Panc1 (cell line): ENCODE measurements at regions not wholly inside any gene's neighbourhood (a gene's known extent, or its start where the extent isn't known, plus 50 kb on each side); places are given as distances from the start of the nearest gene placed in this dataset.

Experiments
- ATAC-seq: fragments of 200-7000 bp; cut with Tn5 transposase; 2 replicates; pipeline ENCODE4 v1.9.1; 2020; ENCODE audit warnings: mild to moderate bottlenecking, moderate library complexity
- BruUV-seq: library from RNA; stranded (reverse); fragments of 400-500 nt; replicated peaks from 2 replicates; lab custom pipeline; 2021; lab: Mats Ljungman, UMichigan
- CTCF ChIA-PET: fragments of 300-600 bp; sonication (Branson Sonifier 250); formaldehyde crosslinking; loops from one replicate; lab custom pipeline; 2022; ENCODE audit warnings: antibody characterized with exemption; lab: Charles Lee
- POLR2A ChIA-PET: fragments of 300-600 bp; sonication (Branson Sonifier 250); formaldehyde crosslinking; loops from one replicate; lab custom pipeline; 2022; ENCODE audit warnings: antibody characterized with exemption; lab: Charles Lee
- DNase-seq: peaks from one replicate; pipeline ENCODE4 v3.0.0-alpha.2; 2010; ENCODE audit warnings: low read depth, low spot score
- H3K27ac ChIP-seq: 2 replicates; pipeline ENCODE4 v1.5.1; 2011; ENCODE audit warnings: mild to moderate bottlenecking, low read length, inconsistent platforms
- H3K27me3 ChIP-seq: fragments of 200-500 bp; sonication (Bioruptor generic); 2 replicates; pipeline ENCODE4 v1.6.0; 2014; ENCODE audit warnings: low read length, inconsistent platforms; ENCODE audit not compliant: control insufficient read depth, insufficient read depth
- H3K36me3 ChIP-seq: fragments of 200-500 bp; sonication (Bioruptor generic); 2 replicates; pipeline ENCODE4 v1.5.1; 2014; ENCODE audit warnings: inconsistent platforms, mild to moderate bottlenecking, low read length, moderate library complexity; ENCODE audit not compliant: control insufficient read depth, insufficient read depth
- H3K4me1 ChIP-seq: 2 replicates; pipeline ENCODE4 v1.5.1; 2011; ENCODE audit warnings: inconsistent platforms, mild to moderate bottlenecking, low read length, moderate library complexity; ENCODE audit not compliant: control insufficient read depth, insufficient read depth
- H3K4me3 ChIP-seq, 2 experiments: 2 replicates each; pipeline ENCODE4 v1.5.1; 2011 to 2012; ENCODE audit warnings: low read depth in 2 of 2, low read length in 2 of 2, mild to moderate bottlenecking in 2 of 2, inconsistent platforms in 1 of 2, moderate library complexity in 1 of 2
- H3K9me3 ChIP-seq: fragments of 200-500 bp; sonication (Bioruptor generic); 2 replicates; pipeline ENCODE4 v1.5.1; 2014; ENCODE audit warnings: low read depth, mild to moderate bottlenecking, inconsistent platforms, low read length, moderate library complexity; ENCODE audit not compliant: control insufficient read depth, insufficient read depth
- POLR2AphosphoS5 ChIP-seq: IDR thresholded peaks from 2 replicates; pipeline ENCODE4 v1.6.1; 2012; ENCODE audit warnings: mild to moderate bottlenecking, low read depth, low read length, moderate library complexity
- SIN3A ChIP-seq: IDR thresholded peaks from 2 replicates; pipeline ENCODE4 v1.6.1; 2012; ENCODE audit warnings: low read depth, mild to moderate bottlenecking, low read length, moderate library complexity, borderline replicate concordance; ENCODE audit not compliant: insufficient read depth
- TCF7L2 ChIP-seq: IDR thresholded peaks from 2 replicates; pipeline ENCODE4 v1.6.1; 2011; ENCODE audit warnings: mild to moderate bottlenecking, low read depth, low read length, inconsistent platforms
- in situ Hi-C: cut with HindIII; loops from 2 replicates; pipeline ENCODE4 v1.10.0; 2016; ENCODE audit warnings: low sequenced_read_pairs, low pct_unique_long_range_greater_than_20kb
- intact Hi-C: fragments of 100-400 bp; cut with micrococcal nuclease; formaldehyde crosslinking; loops from one replicate; pipeline ENCODE4 v1.10.0; 2022; ENCODE audit not compliant: unreplicated experiment
- TF ChIP-seq, protein P1 (sequence below), 2 experiments: IDR thresholded peaks; 2 replicates each; pipeline ENCODE4 v1.6.1; 2011 to 2012; ENCODE audit warnings: low read depth in 2 of 2, control low read depth in 1 of 2, low read length in 1 of 2, mild to moderate bottlenecking in 1 of 2, moderate library complexity in 1 of 2; ENCODE audit not compliant: insufficient read depth in 1 of 2
- TF ChIP-seq, protein P2 (sequence below): fragments of 450-650 bp; IDR thresholded peaks from 2 replicates; pipeline ENCODE4 v1.5.1; 2017; ENCODE audit warnings: mild to moderate bottlenecking

DNA sequence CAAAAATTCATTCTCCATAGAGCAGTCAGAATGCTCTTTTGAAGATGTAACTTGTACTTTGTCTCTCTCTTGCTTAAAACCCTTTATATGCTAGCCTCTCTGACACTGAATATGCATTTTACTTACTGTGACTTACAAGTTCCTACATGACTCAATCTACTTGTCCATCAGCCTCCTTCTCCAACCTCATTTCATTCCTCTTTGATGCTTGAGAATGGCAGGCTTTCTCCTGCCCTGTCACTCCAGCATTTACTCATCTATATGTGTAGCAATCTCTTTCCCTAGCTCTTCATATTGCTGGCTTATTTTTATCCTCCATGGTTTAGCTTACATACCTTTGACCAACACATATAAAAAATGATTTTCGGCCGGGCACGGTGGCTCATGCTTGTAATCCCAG, 561.9 kb downstream of the CCER1 start:
- ATAC-seq (no peak), DNase-seq (no peak)
- H3K36me3 ChIP-seq: no peaks in the 10 kb centered on the region
- in situ Hi-C loops: no loop called here
- TF ChIP-seq TCF7L2 (no peak), POLR2AphosphoS5 (no peak), SIN3A (no peak)
- TF ChIP-seq, protein P1, sequence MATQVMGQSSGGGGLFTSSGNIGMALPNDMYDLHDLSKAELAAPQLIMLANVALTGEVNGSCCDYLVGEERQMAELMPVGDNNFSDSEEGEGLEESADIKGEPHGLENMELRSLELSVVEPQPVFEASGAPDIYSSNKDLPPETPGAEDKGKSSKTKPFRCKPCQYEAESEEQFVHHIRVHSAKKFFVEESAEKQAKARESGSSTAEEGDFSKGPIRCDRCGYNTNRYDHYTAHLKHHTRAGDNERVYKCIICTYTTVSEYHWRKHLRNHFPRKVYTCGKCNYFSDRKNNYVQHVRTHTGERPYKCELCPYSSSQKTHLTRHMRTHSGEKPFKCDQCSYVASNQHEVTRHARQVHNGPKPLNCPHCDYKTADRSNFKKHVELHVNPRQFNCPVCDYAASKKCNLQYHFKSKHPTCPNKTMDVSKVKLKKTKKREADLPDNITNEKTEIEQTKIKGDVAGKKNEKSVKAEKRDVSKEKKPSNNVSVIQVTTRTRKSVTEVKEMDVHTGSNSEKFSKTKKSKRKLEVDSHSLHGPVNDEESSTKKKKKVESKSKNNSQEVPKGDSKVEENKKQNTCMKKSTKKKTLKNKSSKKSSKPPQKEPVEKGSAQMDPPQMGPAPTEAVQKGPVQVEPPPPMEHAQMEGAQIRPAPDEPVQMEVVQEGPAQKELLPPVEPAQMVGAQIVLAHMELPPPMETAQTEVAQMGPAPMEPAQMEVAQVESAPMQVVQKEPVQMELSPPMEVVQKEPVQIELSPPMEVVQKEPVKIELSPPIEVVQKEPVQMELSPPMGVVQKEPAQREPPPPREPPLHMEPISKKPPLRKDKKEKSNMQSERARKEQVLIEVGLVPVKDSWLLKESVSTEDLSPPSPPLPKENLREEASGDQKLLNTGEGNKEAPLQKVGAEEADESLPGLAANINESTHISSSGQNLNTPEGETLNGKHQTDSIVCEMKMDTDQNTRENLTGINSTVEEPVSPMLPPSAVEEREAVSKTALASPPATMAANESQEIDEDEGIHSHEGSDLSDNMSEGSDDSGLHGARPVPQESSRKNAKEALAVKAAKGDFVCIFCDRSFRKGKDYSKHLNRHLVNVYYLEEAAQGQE (IDR thresholded peaks at IDR 0.05; ENCODE audit: insufficient read depth in 1 of 2, low read depth in 2 of 2, low read length in 1 of 2): no peak
- TF ChIP-seq, protein P2, sequence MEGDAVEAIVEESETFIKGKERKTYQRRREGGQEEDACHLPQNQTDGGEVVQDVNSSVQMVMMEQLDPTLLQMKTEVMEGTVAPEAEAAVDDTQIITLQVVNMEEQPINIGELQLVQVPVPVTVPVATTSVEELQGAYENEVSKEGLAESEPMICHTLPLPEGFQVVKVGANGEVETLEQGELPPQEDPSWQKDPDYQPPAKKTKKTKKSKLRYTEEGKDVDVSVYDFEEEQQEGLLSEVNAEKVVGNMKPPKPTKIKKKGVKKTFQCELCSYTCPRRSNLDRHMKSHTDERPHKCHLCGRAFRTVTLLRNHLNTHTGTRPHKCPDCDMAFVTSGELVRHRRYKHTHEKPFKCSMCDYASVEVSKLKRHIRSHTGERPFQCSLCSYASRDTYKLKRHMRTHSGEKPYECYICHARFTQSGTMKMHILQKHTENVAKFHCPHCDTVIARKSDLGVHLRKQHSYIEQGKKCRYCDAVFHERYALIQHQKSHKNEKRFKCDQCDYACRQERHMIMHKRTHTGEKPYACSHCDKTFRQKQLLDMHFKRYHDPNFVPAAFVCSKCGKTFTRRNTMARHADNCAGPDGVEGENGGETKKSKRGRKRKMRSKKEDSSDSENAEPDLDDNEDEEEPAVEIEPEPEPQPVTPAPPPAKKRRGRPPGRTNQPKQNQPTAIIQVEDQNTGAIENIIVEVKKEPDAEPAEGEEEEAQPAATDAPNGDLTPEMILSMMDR: no peak
- H3K27me3 ChIP-seq: no peaks in the 10 kb centered on the region
- no peak overlapping the region for H3K4me3 ChIP-seq
- H3K27ac ChIP-seq: no peak overlapping the region
- H3K4me1 ChIP-seq: no peaks in the 10 kb centered on the region
- intact Hi-C loops: no loop called here
- no TSS peak for BruUV-seq
- POLR2A ChIA-PET: no interaction called here
- H3K9me3 ChIP-seq: peaks cover 3% of the 10 kb centered on the region; the same call in 1 of the 2 replicates
- CTCF ChIA-PET: no interaction called here

DNA sequence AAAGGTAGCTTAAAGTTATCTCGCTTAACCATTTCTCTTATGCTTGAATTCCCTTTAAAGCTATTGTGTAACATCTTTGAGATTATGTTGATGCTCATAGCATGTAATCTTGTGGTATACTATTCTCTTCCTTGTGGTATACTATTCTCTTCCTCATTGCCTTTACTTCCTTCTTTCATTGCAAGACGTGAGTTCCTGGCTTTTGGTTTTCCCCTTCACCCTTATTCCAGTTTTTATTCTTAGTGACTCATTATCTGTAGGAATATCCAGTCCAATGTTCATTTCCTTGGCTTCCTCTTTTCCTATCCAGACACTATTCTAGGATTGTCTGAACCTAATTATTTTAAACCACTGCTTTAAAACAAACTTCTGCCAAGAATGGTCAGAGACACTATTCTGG, 564.0 kb downstream of the CCER1 start:
- ChIA-PET POLR2A (no interaction called here), CTCF (no interaction called here)
- intact Hi-C loops (no loop called here), in situ Hi-C loops (no loop called here)
- Histone ChIP-seq H3K9me3 (no peaks in the 10 kb centered on the region; the same call in 1 of the 2 replicates), H3K4me3 (no peak overlapping the region), H3K4me1 (no peaks in the 10 kb centered on the region), H3K27me3 (no peaks in the 10 kb centered on the region), H3K27ac (no peak overlapping the region), H3K36me3 (no peaks in the 10 kb centered on the region)
- DNase-seq: no peak
- no TSS peak for BruUV-seq
- ATAC-seq: no peak
- TF ChIP-seq SIN3A: no peak
- TF ChIP-seq, protein P1 (IDR thresholded peaks at IDR 0.05; ENCODE audit: insufficient read depth in 1 of 2, low read depth in 2 of 2, low read length in 1 of 2): no peak
- TF ChIP-seq, protein P2: no peak
- no peak for TF ChIP-seq POLR2AphosphoS5
- TF ChIP-seq TCF7L2: no peak
